ENCODE measurements at regions not wholly inside any gene's neighbourhood (a gene's known extent, or its start where the extent isn't known, plus 50 kb on each side); places are given as distances from the start of the nearest gene placed in this dataset.

- TF ChIP-seq GTF2F1 (IDR thresholded peaks at IDR 0.05; ENCODE audit: borderline replicate concordance, low read depth, low read length) (no peak), POLR2AphosphoS5 (IDR thresholded peaks at IDR 0.05; ENCODE audit: low read depth, low read length) (no peak), BACH1 (IDR thresholded peaks at IDR 0.05; ENCODE audit: low read length) (no peak), SUZ12 (IDR thresholded peaks at IDR 0.05; ENCODE audit: low read length) (no peak)
Observed at GRCh38 chr9:16974436-16974835, 104.0 kb upstream of the BNC2 start (continued).

Data from H1 (cell line).